GM12878 (cell line): ENCODE measurements at regions not wholly inside any gene's neighbourhood (a gene's known extent, or its start where the extent isn't known, plus 50 kb on each side); places are given as distances from the start of the nearest gene placed in this dataset.

Experiments
- ATAC-seq: fragments of 200-7000 bp; cut with Tn5 transposase; 3 replicates; pipeline ENCODE4 v1.9.1; 2020; ENCODE audit warnings: mild to moderate bottlenecking, moderate library complexity
- BruUV-seq: library from RNA; stranded (reverse); fragments of 400-500 nt; replicated peaks from 2 replicates; lab custom pipeline; 2021; lab: Mats Ljungman, UMichigan
- CTCF ChIA-PET: fragments of 300-600 bp; sonication (Branson Sonifier 250); formaldehyde crosslinking; extraction: SDS; loops from one replicate; lab custom pipeline; 2021; ENCODE audit warnings: inconsistent platforms; lab: Yijun Ruan, JAX
- POLR2A ChIA-PET: fragments of 350-600 bp; formaldehyde crosslinking; extraction: SDS; loops from one replicate; lab custom pipeline; 2021; ENCODE audit warnings: inconsistent platforms; lab: Charles Lee
- RAD21 ChIA-PET: fragments of 300-600 bp; sonication (Branson Sonifier 250); formaldehyde crosslinking; loops from one replicate; lab custom pipeline; 2023; ENCODE audit warnings: antibody characterized with exemption; ENCODE audit not compliant: unreplicated experiment; lab: Charles Lee
- SMC1A ChIA-PET: fragments of 300-600 bp; sonication (Branson Sonifier 250); formaldehyde crosslinking; loops from one replicate; lab custom pipeline; 2023; ENCODE audit not compliant: unreplicated experiment, uncharacterized antibody; lab: Charles Lee
- DNase-seq: peaks from one replicate; pipeline ENCODE4 v3.0.0-alpha.2; 2011; ENCODE audit warnings: low read depth, low spot score
- FAIRE-seq: peaks from 3 replicates; lab custom pipeline; 2011; peaks lifted over from hg19 to GRCh38; lab: Jason Lieb, UNC
- H2AFZ ChIP-seq: 2 replicates; pipeline ENCODE4 v1.6.0; 2011; ENCODE audit warnings: low read depth, low read length, control low read depth; ENCODE audit not compliant: control insufficient read depth
- H3K27ac ChIP-seq: 2 replicates; pipeline ENCODE4 v1.5.1; 2011; ENCODE audit warnings: control low read depth; ENCODE audit not compliant: control insufficient read depth, insufficient read depth
- H3K27me3 ChIP-seq, 2 experiments: replicated peaks in 1 of 2; 2 replicates each; pipeline versions ENCODE4 v1.6.0 to v1.6.1; 2011; ENCODE audit warnings: low read length in 1 of 2; ENCODE audit not compliant: control insufficient read depth in 2 of 2, insufficient read depth in 2 of 2
- H3K36me3 ChIP-seq, 2 experiments: 2 replicates each; pipeline ENCODE4 v1.5.1; 2011; ENCODE audit warnings: low read length in 1 of 2; ENCODE audit not compliant: control insufficient read depth in 2 of 2, insufficient read depth in 2 of 2
- H3K4me1 ChIP-seq: 2 replicates; pipeline ENCODE4 v1.6.1; 2011; ENCODE audit warnings: mild to moderate bottlenecking, low read length, moderate library complexity, mixed read lengths; ENCODE audit not compliant: control insufficient read depth, insufficient read depth
- H3K4me2 ChIP-seq: 2 replicates; pipeline ENCODE4 v1.6.0; 2011; ENCODE audit warnings: control low read depth; ENCODE audit not compliant: control insufficient read depth, insufficient read depth
- H3K4me3 ChIP-seq: fragments of 200-600 bp; sonication (generic); 2 replicates; pipeline ENCODE4 v1.5.1; 2016
- H3K79me2 ChIP-seq: 2 replicates; pipeline ENCODE4 v1.6.0; 2011; ENCODE audit warnings: low read length; ENCODE audit not compliant: control insufficient read depth, insufficient read depth
- H3K9ac ChIP-seq: 2 replicates; pipeline ENCODE4 v1.8.0; 2011; ENCODE audit warnings: low read length, control low read depth, mixed read lengths; ENCODE audit not compliant: control insufficient read depth, insufficient read depth
- H3K9me3 ChIP-seq: replicated peaks from 3 replicates; pipeline ENCODE4 v1.5.1; 2011; ENCODE audit warnings: mild to moderate bottlenecking, low read length; ENCODE audit not compliant: control insufficient read depth, insufficient read depth
- H4K20me1 ChIP-seq: 2 replicates; pipeline ENCODE4 v1.6.0; 2011; ENCODE audit not compliant: control insufficient read depth, insufficient read depth
- CBX3 ChIP-seq: fragments of 200-600 bp; sonication (generic); IDR thresholded peaks from 2 replicates; pipeline ENCODE4 v1.6.1; 2016; ENCODE audit warnings: low read depth, borderline replicate concordance
- CEBPB ChIP-seq, 2 experiments: fragments of 150-350 bp in 1 of 2; IDR thresholded peaks; 2 replicates each; pipeline ENCODE4 v1.6.1; 2012 to 2014; ENCODE audit warnings: low read depth in 2 of 2, low read length in 2 of 2, borderline replicate concordance in 1 of 2, inconsistent platforms in 1 of 2
- DPF2 ChIP-seq: fragments of 450-650 bp; IDR thresholded peaks from 2 replicates; pipeline ENCODE4 v1.6.1; 2017; ENCODE audit warnings: mild to moderate bottlenecking
- EED ChIP-seq: sonication (generic); IDR thresholded peaks from 2 replicates; pipeline ENCODE4 v1.6.1; 2016; ENCODE audit warnings: antibody characterized with exemption, low read depth
- IKZF1 ChIP-seq: fragments of 450-650 bp; conservative IDR thresholded peaks from 2 replicates; pipeline ENCODE4 v1.6.1; 2017; ENCODE audit warnings: antibody characterized with exemption, mild to moderate bottlenecking
- IKZF2 ChIP-seq, 2 experiments: fragments of 450-650 bp; IDR thresholded peaks; 2 replicates each; pipeline ENCODE4 v1.6.1; 2017; ENCODE audit warnings: mild to moderate bottlenecking in 2 of 2, moderate library complexity in 2 of 2
- MTA2 ChIP-seq: fragments of 450-650 bp; IDR thresholded peaks from 2 replicates; pipeline ENCODE4 v1.6.1; 2016; ENCODE audit warnings: low read depth, mild to moderate bottlenecking, moderate library complexity
- PAX5 ChIP-seq: IDR thresholded peaks from 2 replicates; pipeline ENCODE4 v1.6.1; 2011; ENCODE audit warnings: low read depth, low read length, borderline replicate concordance
- TCF12 ChIP-seq: IDR thresholded peaks from 2 replicates; pipeline ENCODE4 v1.6.1; 2011; ENCODE audit warnings: low read depth, mild to moderate bottlenecking, low read length
- ZBED1 ChIP-seq: IDR thresholded peaks from 2 replicates; pipeline ENCODE4 v1.6.1; 2016; ENCODE audit warnings: borderline replicate concordance
- WGBS: methylation state at CpG from one replicate; pipeline ENCODE4 v1.1.6; 2016; ENCODE audit warnings: low lambda C conversion rate; ENCODE audit not compliant: insufficient replicate concordance, insufficient coverage; ENCODE audit errors: missing lambda C conversion rate; 5-methylcytosine and 5-hydroxymethylcytosine counted together
- in situ Hi-C: fragments of 300-500 bp; cut with MboI; formaldehyde crosslinking; loops from 9 replicates; pipeline ENCODE4 v1.14.3; 2018; ENCODE audit warnings: mixed read lengths
- intact Hi-C: fragments of 100-400 bp; cut with micrococcal nuclease; formaldehyde crosslinking; loops from one replicate; pipeline ENCODE4 v1.14.2; 2022; ENCODE audit not compliant: unreplicated experiment
- TF ChIP-seq, protein P1 (sequence below): IDR thresholded peaks from 2 replicates; pipeline ENCODE4 v1.6.1; 2012; ENCODE audit warnings: low read length, inconsistent platforms

GRCh38 chr4:79235095-79235494 lies 90.8 kb downstream of the NAA11 start:
- H3K36me3 ChIP-seq = no peaks in the 10 kb centered on the region
- ChIA-PET CTCF (interaction anchor here (1.4 to 1.5 kb wide), 4 partner anchors 10 to 189 kb away, joined by 4 to 6 read pairs (median 4); no protein-coding TSS in a partner anchor), SMC1A (interaction anchor here (0.6 to 6.4 kb wide), 9 partner anchors 10 to 891 kb away, joined by 3 to 30 read pairs (median 4); no protein-coding TSS in a partner anchor), POLR2A (interaction anchor here (0.7 to 1.1 kb wide), 3 partner anchors 12 to 1013 kb away, joined by 4 read pairs; no protein-coding TSS in a partner anchor), RAD21 (interaction anchor here (1.1 to 5.1 kb wide), 6 partner anchors 13 to 193 kb away, joined by 3 to 28 read pairs (median 4); no protein-coding TSS in a partner anchor)
- H3K27me3 ChIP-seq = no peaks in the 10 kb centered on the region
- H3K79me2 ChIP-seq = no peaks in the 10 kb centered on the region
- 8% methylated on average over 4 of the region's 4 CpGs for WGBS
- in situ Hi-C loops (no loop called here), intact Hi-C loops (loop anchor here (10.0 kb wide), 1 partner anchor 280 kb away; no protein-coding TSS in a partner anchor)
- H3K4me2 ChIP-seq = 0 out of 2 replicates have a peak overlapping the region, but pooled peaks have one; percentile 3
- no peaks in the 10 kb centered on the region for H3K9me3 ChIP-seq
- H3K9ac ChIP-seq = no peak overlapping the region
- no TSS peak for BruUV-seq
- 0 out of 2 replicates have a peak, but pooled peaks have one; percentile 57 for TF ChIP-seq PAX5
- TF ChIP-seq EED = peak; percentile 32; the same call in 1 of the 2 replicates
- no peak for TF ChIP-seq TCF12
- TF ChIP-seq CEBPB (IDR thresholded peaks at IDR 0.05; ENCODE audit: borderline replicate concordance in 1 of 2, low read depth in 2 of 2, low read length in 2 of 2) = no peak
- TF ChIP-seq, protein P1, sequence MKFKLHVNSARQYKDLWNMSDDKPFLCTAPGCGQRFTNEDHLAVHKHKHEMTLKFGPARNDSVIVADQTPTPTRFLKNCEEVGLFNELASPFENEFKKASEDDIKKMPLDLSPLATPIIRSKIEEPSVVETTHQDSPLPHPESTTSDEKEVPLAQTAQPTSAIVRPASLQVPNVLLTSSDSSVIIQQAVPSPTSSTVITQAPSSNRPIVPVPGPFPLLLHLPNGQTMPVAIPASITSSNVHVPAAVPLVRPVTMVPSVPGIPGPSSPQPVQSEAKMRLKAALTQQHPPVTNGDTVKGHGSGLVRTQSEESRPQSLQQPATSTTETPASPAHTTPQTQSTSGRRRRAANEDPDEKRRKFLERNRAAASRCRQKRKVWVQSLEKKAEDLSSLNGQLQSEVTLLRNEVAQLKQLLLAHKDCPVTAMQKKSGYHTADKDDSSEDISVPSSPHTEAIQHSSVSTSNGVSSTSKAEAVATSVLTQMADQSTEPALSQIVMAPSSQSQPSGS = no peak
- no peak for TF ChIP-seq ZBED1
- TF ChIP-seq IKZF1 = peak; percentile 59
- TF ChIP-seq IKZF2 (IDR thresholded peaks at IDR 0.05) = peak in 1 of 2 experiments; percentile 15; a peak in 1 of 4 replicates
- TF ChIP-seq MTA2 = peak; percentile 18; the same call in 1 of the 2 replicates
- TF ChIP-seq CBX3 = no peak
- peak; percentile 49; the same call in 1 of the 2 replicates for TF ChIP-seq DPF2
- H2AFZ ChIP-seq = 0 out of 2 replicates have a peak overlapping the region, but pooled peaks have one; percentile 17
- ATAC-seq (peak; percentile 64), DNase-seq (no peak), FAIRE-seq (no peak)
- no peaks in the 10 kb centered on the region; the same call in 1 of the 2 replicates for H3K4me1 ChIP-seq
- H3K27ac ChIP-seq = no peak overlapping the region
- no peaks in the 10 kb centered on the region for H4K20me1 ChIP-seq
- H3K4me3 ChIP-seq = no peak overlapping the region
